Brain microvascular endothelial cell (primary cell): ENCODE measurements at regions not wholly inside any gene's neighbourhood (a gene's known extent, or its start where the extent isn't known, plus 50 kb on each side); places are given as distances from the start of the nearest gene placed in this dataset.

Source experiments
- DNase-seq: peaks from one replicate; pipeline ENCODE4 v3.0.0-alpha.2; 2020
- H3K27ac ChIP-seq: fragments of 250-450 bp; sonication (Bioruptor Pico); 2 replicates; pipeline ENCODE4 v1.5.1; 2020; ENCODE audit warnings: mild to moderate bottlenecking, moderate library complexity
- H3K27me3 ChIP-seq: fragments of 250-450 bp; sonication (Bioruptor Pico); replicated peaks from 2 replicates; pipeline ENCODE4 v1.5.1; 2020; ENCODE audit warnings: mild to moderate bottlenecking
- H3K36me3 ChIP-seq: fragments of 250-450 bp; sonication (Bioruptor Pico); replicated peaks from 2 replicates; pipeline ENCODE4 v1.5.1; 2020; ENCODE audit warnings: mild to moderate bottlenecking
- H3K4me3 ChIP-seq: 2 replicates; pipeline ENCODE4 v1.5.1; 2011; ENCODE audit warnings: low read depth, mild to moderate bottlenecking, control low read depth, low read length, moderate library complexity
- CTCF ChIP-seq: IDR thresholded peaks from 2 replicates; pipeline ENCODE4 v1.5.1; 2011; ENCODE audit warnings: low read depth, mild to moderate bottlenecking, moderate library complexity, low read length, control low read depth, inconsistent platforms; ENCODE audit errors: missing control alignments
- in situ Hi-C: cut with HindIII; loops from 2 replicates; pipeline ENCODE4 v1.10.0; 2017; ENCODE audit warnings: low sequenced_read_pairs, low pct_ligation_motif_present

GRCh38 chr7:130998993-130999602, 265.1 kb upstream of the KLF14 start:
- Histone ChIP-seq H3K27me3 (no peaks in the 10 kb centered on the region), H3K36me3 (no peaks in the 10 kb centered on the region), H3K4me3 (no peak overlapping the region), H3K27ac (no peak overlapping the region)
- in situ Hi-C loops = no loop called here
- DNase-seq = no peak
- TF ChIP-seq CTCF = peak; percentile 6

- in situ Hi-C loops = no loop called here
- no peaks in the 10 kb centered on the region for H3K36me3 ChIP-seq
- no peak for DNase-seq
- no peak overlapping the region for H3K27ac ChIP-seq
- no peaks in the 10 kb centered on the region for H3K27me3 ChIP-seq
- no peak for TF ChIP-seq CTCF
- no peak overlapping the region for H3K4me3 ChIP-seq
Observed at GRCh38 chr7:130999926-131000325, 265.9 kb upstream of the KLF14 start.

GRCh38 chr7:131000389-131000788, 266.4 kb upstream of the KLF14 start:
- no peak for DNase-seq
- no peak overlapping the region for H3K4me3 ChIP-seq
- H3K36me3 ChIP-seq = no peaks in the 10 kb centered on the region

GRCh38 chr7:131000873-131001272, 266.9 kb upstream of the KLF14 start:
- Histone ChIP-seq H3K36me3 (no peaks in the 10 kb centered on the region), H3K4me3 (no peak overlapping the region), H3K27ac (no peak overlapping the region), H3K27me3 (no peaks in the 10 kb centered on the region)
- TF ChIP-seq CTCF = no peak
- no peak for DNase-seq
- in situ Hi-C loops = no loop called here

More at GRCh38 chr7:131000389-131000788, 266.4 kb upstream of the KLF14 start:
- in situ Hi-C loops = no loop called here
- no peak for TF ChIP-seq CTCF
- Histone ChIP-seq H3K27me3 (no peaks in the 10 kb centered on the region), H3K27ac (no peak overlapping the region)

- DNase-seq = no peak
- no peak for TF ChIP-seq CTCF
- in situ Hi-C loops = no loop called here
- no peaks in the 10 kb centered on the region for H3K27me3 ChIP-seq
- no peak overlapping the region for H3K27ac ChIP-seq
- H3K4me3 ChIP-seq = no peak overlapping the region
- H3K36me3 ChIP-seq = no peaks in the 10 kb centered on the region
Observed at GRCh38 chr7:131002600-131002999, 268.6 kb upstream of the KLF14 start.

GRCh38 chr7:131003634-131004033, 269.6 kb upstream of the KLF14 start:
- no peak for DNase-seq
- H3K36me3 ChIP-seq = no peaks in the 10 kb centered on the region
- in situ Hi-C loops = no loop called here
- H3K27ac ChIP-seq = no peak overlapping the region
- no peak overlapping the region for H3K4me3 ChIP-seq
- H3K27me3 ChIP-seq = no peaks in the 10 kb centered on the region
- TF ChIP-seq CTCF = no peak
